ENCODE measurements at regions not wholly inside any gene's neighbourhood (a gene's known extent, or its start where the extent isn't known, plus 50 kb on each side); places are given as distances from the start of the nearest gene placed in this dataset.

DNA sequence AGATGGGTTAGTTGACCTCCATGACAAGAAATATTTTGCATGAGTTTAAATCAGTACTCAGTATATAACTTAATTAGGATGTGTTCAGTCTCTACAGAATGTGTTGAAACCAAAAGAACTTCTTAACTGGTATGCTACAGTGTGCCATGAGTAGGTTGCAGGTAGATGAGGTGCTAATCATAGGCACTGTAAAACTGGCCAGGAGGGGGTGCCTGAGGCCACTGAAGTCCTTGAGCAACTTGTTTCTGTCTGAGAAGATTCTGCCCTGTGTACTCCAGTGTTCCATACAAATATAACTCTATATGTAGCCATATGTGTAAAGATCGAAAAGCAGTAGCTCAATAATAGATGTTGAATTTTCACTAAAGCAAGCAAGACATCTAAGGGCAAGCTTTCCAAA, 549.2 kb upstream of the KLF12 start:
- H3K36me3 ChIP-seq = no peaks in the 10 kb centered on the region
- H3K9me3 ChIP-seq = peaks cover 0 to 7% of the 10 kb centered on the region in 2 donors
- no peaks in the 10 kb centered on the region for H3K27me3 ChIP-seq
- H3K27ac ChIP-seq = no peak overlapping the region
- H3K4me1 ChIP-seq = no peaks in the 10 kb centered on the region
- H3K4me3 ChIP-seq = no peak overlapping the region
- intact Hi-C loops (cut with DNase I; ENCODE audit: low total_unique reads) = no loop called here
- TF ChIP-seq, protein P1, sequence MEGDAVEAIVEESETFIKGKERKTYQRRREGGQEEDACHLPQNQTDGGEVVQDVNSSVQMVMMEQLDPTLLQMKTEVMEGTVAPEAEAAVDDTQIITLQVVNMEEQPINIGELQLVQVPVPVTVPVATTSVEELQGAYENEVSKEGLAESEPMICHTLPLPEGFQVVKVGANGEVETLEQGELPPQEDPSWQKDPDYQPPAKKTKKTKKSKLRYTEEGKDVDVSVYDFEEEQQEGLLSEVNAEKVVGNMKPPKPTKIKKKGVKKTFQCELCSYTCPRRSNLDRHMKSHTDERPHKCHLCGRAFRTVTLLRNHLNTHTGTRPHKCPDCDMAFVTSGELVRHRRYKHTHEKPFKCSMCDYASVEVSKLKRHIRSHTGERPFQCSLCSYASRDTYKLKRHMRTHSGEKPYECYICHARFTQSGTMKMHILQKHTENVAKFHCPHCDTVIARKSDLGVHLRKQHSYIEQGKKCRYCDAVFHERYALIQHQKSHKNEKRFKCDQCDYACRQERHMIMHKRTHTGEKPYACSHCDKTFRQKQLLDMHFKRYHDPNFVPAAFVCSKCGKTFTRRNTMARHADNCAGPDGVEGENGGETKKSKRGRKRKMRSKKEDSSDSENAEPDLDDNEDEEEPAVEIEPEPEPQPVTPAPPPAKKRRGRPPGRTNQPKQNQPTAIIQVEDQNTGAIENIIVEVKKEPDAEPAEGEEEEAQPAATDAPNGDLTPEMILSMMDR (IDR thresholded peaks at IDR 0.05) = no peak
- TF ChIP-seq POLR2A (IDR thresholded peaks at IDR 0.05) = no peak
- TF ChIP-seq POLR2AphosphoS5 (IDR thresholded peaks at IDR 0.05) = no peak
- no peak for DNase-seq (ENCODE audit: low spot score in 2 of 2)

DNA sequence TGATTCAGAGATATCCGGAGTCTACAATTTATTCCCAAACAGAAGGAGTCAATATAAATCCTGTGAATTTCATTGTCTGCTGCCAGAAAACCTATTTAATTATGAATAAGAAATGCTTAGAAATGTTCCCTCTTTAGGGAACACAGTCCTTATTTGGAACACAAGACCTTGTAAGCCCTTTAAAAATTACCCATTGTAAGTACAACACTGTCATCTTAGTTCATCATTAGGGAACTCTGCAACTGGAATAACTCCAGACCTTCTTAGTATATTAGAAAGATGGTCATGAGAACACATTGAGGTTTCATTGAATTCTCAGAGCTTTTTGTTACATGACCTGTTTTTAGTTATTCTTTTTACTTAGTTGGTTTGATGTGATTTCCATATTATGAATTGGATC, 548.5 kb upstream of the KLF12 start:
- peaks cover 0 to 7% of the 10 kb centered on the region in 2 donors for H3K9me3 ChIP-seq
- intact Hi-C loops (cut with DNase I; ENCODE audit: low total_unique reads) = no loop called here
- no peaks in the 10 kb centered on the region for H3K36me3 ChIP-seq
- no peak for TF ChIP-seq POLR2AphosphoS5 (IDR thresholded peaks at IDR 0.05)
- TF ChIP-seq, protein P1 (IDR thresholded peaks at IDR 0.05) = no peak
- no peaks in the 10 kb centered on the region for H3K27me3 ChIP-seq
- no peak overlapping the region for H3K27ac ChIP-seq
- no peak overlapping the region for H3K4me3 ChIP-seq
- no peak for DNase-seq (ENCODE audit: low spot score in 2 of 2)
- H3K4me1 ChIP-seq = no peaks in the 10 kb centered on the region

DNA sequence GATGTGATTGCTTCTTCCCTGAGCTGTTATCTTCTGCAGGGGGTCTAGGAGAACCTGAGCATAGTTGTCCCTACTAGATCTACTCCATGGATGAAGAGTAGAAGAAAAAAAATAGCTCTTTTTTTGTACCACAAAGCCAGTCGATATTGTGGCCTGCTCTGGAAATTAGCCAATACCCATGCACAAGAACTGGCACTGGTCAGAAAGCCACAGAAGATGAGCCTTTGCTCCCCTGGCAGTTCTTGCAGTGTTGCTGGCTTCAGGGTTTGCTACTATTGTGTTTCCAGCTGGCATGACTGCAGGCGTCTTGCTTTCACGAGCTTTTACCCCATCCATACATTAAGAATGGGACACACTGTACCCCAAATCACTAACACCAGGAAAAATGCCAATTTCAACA, 547.7 kb upstream of the KLF12 start:
- no peaks in the 10 kb centered on the region for H3K36me3 ChIP-seq
- no peak for TF ChIP-seq POLR2A (IDR thresholded peaks at IDR 0.05)
- TF ChIP-seq, protein P1 (IDR thresholded peaks at IDR 0.05) = no peak
- no peak for TF ChIP-seq POLR2AphosphoS5 (IDR thresholded peaks at IDR 0.05)
- peaks cover 0 to 7% of the 10 kb centered on the region in 2 donors for H3K9me3 ChIP-seq
- no peak overlapping the region for H3K27ac ChIP-seq
- no peaks in the 10 kb centered on the region for H3K4me1 ChIP-seq
- H3K27me3 ChIP-seq = no peaks in the 10 kb centered on the region
- intact Hi-C loops (cut with DNase I; ENCODE audit: low total_unique reads) = no loop called here
- DNase-seq (ENCODE audit: low spot score in 2 of 2) = no peak
- H3K4me3 ChIP-seq = no peak overlapping the region

DNA sequence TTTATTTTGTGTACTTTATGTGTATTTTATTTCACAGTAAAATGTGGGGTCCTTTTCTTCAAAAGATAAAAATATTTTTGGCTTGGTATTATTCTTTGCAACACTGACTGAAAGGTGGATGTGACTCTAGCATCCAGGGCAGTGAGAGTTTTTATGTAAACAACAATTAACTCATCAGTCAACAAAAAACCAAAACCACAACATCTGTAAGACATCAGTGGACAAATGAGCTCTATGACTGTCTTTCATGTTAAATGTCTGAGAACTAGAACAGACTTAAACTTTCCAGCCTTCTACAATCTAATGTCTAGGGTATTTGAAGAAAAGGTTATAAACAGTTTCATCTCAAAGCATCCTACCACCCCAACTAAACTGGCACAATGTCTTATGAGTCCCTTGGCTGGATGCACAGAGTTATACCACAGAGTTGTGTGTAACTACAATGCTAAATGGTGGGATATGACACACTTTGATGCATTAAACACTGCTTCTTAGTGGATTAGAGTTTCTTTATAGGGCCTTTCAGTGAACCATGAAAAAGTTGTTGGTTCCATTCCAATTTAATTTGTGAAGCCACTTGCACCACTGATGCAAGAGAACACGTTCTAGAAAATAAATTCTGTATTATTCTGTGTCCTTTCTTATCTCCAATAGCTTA, 544.2 kb upstream of the KLF12 start:
- no peak overlapping the region for H3K4me3 ChIP-seq
- H3K9me3 ChIP-seq = no peaks in the 10 kb centered on the region
- no peak for DNase-seq (ENCODE audit: low spot score in 2 of 2)
- intact Hi-C loops (cut with DNase I; ENCODE audit: low total_unique reads) = no loop called here
- no peaks in the 10 kb centered on the region for H3K36me3 ChIP-seq
- TF ChIP-seq, protein P1 (IDR thresholded peaks at IDR 0.05) = no peak
- TF ChIP-seq POLR2A (IDR thresholded peaks at IDR 0.05) (no peak), POLR2AphosphoS5 (IDR thresholded peaks at IDR 0.05) (no peak)
- H3K27me3 ChIP-seq = no peaks in the 10 kb centered on the region
- no peak overlapping the region for H3K27ac ChIP-seq
- no peaks in the 10 kb centered on the region for H3K4me1 ChIP-seq

DNA sequence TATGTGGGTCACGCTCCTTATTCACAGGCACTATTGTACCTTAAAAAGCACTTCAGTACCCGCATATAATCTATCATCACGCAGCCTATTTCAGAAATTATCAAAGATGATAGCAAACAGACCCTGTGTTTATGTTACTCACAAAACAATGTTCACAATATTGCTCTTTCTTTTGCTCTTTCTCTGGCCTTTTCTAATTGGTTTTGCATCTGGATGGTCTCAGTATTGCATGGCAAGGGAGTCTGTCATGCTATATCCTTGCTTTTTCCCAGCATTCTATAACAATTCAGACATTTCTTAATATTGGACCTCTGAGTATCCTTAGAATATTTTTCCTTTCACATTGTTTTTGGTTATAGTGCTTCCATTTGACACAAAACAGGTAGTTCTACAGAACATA, 541.8 kb upstream of the KLF12 start:
- intact Hi-C loops (cut with DNase I; ENCODE audit: low total_unique reads) = no loop called here
- Histone ChIP-seq H3K4me1 (no peaks in the 10 kb centered on the region), H3K27me3 (no peaks in the 10 kb centered on the region), H3K27ac (no peak overlapping the region), H3K9me3 (no peaks in the 10 kb centered on the region), H3K4me3 (no peak overlapping the region), H3K36me3 (no peaks in the 10 kb centered on the region)
- no peak for DNase-seq (ENCODE audit: low spot score in 2 of 2)
- TF ChIP-seq, protein P1 (IDR thresholded peaks at IDR 0.05) = no peak
- TF ChIP-seq POLR2AphosphoS5 (IDR thresholded peaks at IDR 0.05) (no peak), POLR2A (IDR thresholded peaks at IDR 0.05) (no peak)

All from breast epithelium (tissue), 4 donors.